Caco-2 (cell line): ENCODE measurements at regions not wholly inside any gene's neighbourhood (a gene's known extent, or its start where the extent isn't known, plus 50 kb on each side); places are given as distances from the start of the nearest gene placed in this dataset.

Experiments
- BruUV-seq: library from RNA; stranded (reverse); fragments of 400-500 nt; replicated peaks from 2 replicates; lab custom pipeline; 2021; lab: Mats Ljungman, UMichigan
- CTCF ChIA-PET: fragments of 300-600 bp; sonication (Branson Sonifier 250); formaldehyde crosslinking; loops from one replicate; lab custom pipeline; 2022; ENCODE audit warnings: antibody characterized with exemption; lab: Charles Lee
- POLR2A ChIA-PET: fragments of 300-600 bp; sonication (Branson Sonifier 250); formaldehyde crosslinking; loops from one replicate; lab custom pipeline; 2022; ENCODE audit warnings: antibody characterized with exemption; lab: Charles Lee
- DNase-seq, 2 experiments: peaks; one replicate each; pipeline versions ENCODE4 v3.0.0 to v3.0.0-alpha.2; 2020 to 2022
- H3K27me3 ChIP-seq: replicated peaks from 2 replicates; pipeline ENCODE4 v1.6.0; 2011; ENCODE audit warnings: low read length; ENCODE audit not compliant: control insufficient read depth, insufficient read depth
- H3K36me3 ChIP-seq: 2 replicates; pipeline ENCODE4 v1.5.1; 2011; ENCODE audit warnings: low read length; ENCODE audit not compliant: control insufficient read depth, insufficient read depth
- H3K4me1 ChIP-seq: fragments of 250-450 bp; sonication (Bioruptor Pico); 2 replicates; pipeline ENCODE4 v1.5.1; 2020; ENCODE audit warnings: mild to moderate bottlenecking
- H3K4me3 ChIP-seq: 2 replicates; pipeline ENCODE4 v1.5.1; 2011; ENCODE audit warnings: low read depth, mild to moderate bottlenecking, control low read depth, low read length
- H3K9me3 ChIP-seq: fragments of 250-450 bp; sonication (Bioruptor Pico); 2 replicates; pipeline ENCODE4 v1.5.1; 2020; ENCODE audit warnings: mild to moderate bottlenecking, moderate library complexity
- H3K27ac Mint-ChIP-seq: one replicate; pipeline ENCODE4 v1.8.0; 2022; ENCODE audit warnings: mixed read lengths; ENCODE audit not compliant: unreplicated experiment
- H3K27me3 Mint-ChIP-seq: one replicate; pipeline ENCODE4 v1.8.0; 2022; ENCODE audit warnings: mixed read lengths; ENCODE audit not compliant: insufficient read depth, unreplicated experiment
- H3K36me3 Mint-ChIP-seq: one replicate; pipeline ENCODE4 v1.8.0; 2022; ENCODE audit warnings: mild to moderate bottlenecking, mixed read lengths; ENCODE audit not compliant: insufficient read depth, unreplicated experiment
- H3K4me1 Mint-ChIP-seq: one replicate; pipeline ENCODE4 v1.8.0; 2022; ENCODE audit warnings: low read depth, mixed read lengths; ENCODE audit not compliant: unreplicated experiment
- H3K4me3 Mint-ChIP-seq: one replicate; pipeline ENCODE4 v1.8.0; 2022; ENCODE audit warnings: mild to moderate bottlenecking, moderate library complexity, mixed read lengths; ENCODE audit not compliant: unreplicated experiment
- H3K9me3 Mint-ChIP-seq: one replicate; pipeline ENCODE4 v1.8.0; 2022; ENCODE audit warnings: mixed read lengths; ENCODE audit not compliant: unreplicated experiment
- intact Hi-C: fragments of 100-400 bp; cut with micrococcal nuclease; formaldehyde crosslinking; loops from one replicate; pipeline ENCODE4 v1.10.0; 2022; ENCODE audit not compliant: unreplicated experiment
- TF ChIP-seq, protein P1 (sequence below), 2 experiments: fragments of 200-600 bp in 1 of 2; IDR thresholded peaks; 1 replicate in 1 of 2; 2 replicates in 1 of 2; pipeline versions ENCODE4 v1.5.1 to v1.8.0; 2011 to 2022; ENCODE audit warnings: antibody characterized with exemption in 1 of 2, control low read depth in 1 of 2, inconsistent platforms in 1 of 2, low read depth in 1 of 2, low read length in 1 of 2, mild to moderate bottlenecking in 1 of 2, moderate library complexity in 1 of 2; ENCODE audit not compliant: insufficient read depth in 1 of 2, severe bottlenecking in 1 of 2, unreplicated experiment in 1 of 2

DNA sequence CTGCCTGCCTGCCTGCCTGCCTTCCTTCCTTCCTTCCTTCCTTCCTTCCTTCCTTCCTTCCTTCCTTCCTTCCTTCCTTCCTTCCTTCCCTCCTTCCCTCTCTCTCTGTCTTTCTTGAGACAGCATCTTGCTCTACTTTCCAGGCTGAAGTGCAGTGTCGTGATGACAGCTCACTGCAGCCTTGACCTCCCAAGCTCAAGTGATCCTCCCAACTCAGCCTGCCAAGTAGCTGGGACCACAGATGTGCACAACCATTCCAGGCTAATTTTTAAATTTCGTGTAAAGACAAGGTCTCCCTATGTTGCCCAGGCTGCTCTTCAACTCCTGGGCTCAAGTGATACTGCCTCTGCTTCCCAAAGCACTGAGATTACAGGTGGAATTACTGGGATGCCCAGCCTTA is 328.2 kb upstream of the SORL1-AS1 start:
- Histone ChIP-seq H3K27me3 (no peaks in the 10 kb centered on the region; the same call in 1 of the 2 replicates), H3K9me3 (no peaks in the 10 kb centered on the region; the same call in 1 of the 2 replicates), H3K36me3 (no peaks in the 10 kb centered on the region), H3K4me3 (no peak overlapping the region), H3K4me1 (no peaks in the 10 kb centered on the region)
- no peaks in the 10 kb centered on the region for H3K36me3 Mint-ChIP-seq
- TF ChIP-seq, protein P1, sequence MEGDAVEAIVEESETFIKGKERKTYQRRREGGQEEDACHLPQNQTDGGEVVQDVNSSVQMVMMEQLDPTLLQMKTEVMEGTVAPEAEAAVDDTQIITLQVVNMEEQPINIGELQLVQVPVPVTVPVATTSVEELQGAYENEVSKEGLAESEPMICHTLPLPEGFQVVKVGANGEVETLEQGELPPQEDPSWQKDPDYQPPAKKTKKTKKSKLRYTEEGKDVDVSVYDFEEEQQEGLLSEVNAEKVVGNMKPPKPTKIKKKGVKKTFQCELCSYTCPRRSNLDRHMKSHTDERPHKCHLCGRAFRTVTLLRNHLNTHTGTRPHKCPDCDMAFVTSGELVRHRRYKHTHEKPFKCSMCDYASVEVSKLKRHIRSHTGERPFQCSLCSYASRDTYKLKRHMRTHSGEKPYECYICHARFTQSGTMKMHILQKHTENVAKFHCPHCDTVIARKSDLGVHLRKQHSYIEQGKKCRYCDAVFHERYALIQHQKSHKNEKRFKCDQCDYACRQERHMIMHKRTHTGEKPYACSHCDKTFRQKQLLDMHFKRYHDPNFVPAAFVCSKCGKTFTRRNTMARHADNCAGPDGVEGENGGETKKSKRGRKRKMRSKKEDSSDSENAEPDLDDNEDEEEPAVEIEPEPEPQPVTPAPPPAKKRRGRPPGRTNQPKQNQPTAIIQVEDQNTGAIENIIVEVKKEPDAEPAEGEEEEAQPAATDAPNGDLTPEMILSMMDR (IDR thresholded peaks at IDR 0.05; ENCODE audit: insufficient read depth in 1 of 2, low read depth in 1 of 2, low read length in 1 of 2, severe bottlenecking in 1 of 2, unreplicated experiment in 1 of 2), result no peak
- no peak for DNase-seq
- no peaks in the 10 kb centered on the region for H3K4me1 Mint-ChIP-seq
- no peak overlapping the region for H3K4me3 Mint-ChIP-seq
- intact Hi-C loops, result no loop called here
- ChIA-PET CTCF (no interaction called here), POLR2A (no interaction called here)
- no peak overlapping the region for H3K27ac Mint-ChIP-seq
- no TSS peak for BruUV-seq
- peaks cover 2% of the 10 kb centered on the region for H3K9me3 Mint-ChIP-seq
- H3K27me3 Mint-ChIP-seq, result peaks cover 13% of the 10 kb centered on the region

DNA sequence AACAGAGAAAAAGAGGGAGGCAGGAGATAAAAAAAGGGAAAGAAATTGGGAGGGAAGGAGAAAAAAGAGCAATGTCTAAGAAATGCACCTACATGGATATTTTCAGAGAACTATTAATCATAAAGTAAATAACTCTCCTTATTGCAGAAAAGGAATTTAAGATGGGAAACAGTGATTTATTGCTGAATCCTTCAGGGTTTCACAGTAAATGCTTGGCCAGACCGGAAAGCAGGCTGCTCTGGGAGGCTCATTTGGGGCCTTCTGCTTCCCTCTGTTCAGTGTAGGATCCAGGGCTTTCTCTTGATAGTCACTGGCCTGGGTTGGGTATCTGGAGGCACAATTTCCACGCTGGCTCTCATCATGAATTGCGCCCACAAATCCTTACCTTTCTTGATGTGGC is 324.3 kb upstream of the SORL1-AS1 start:
- no TSS peak for BruUV-seq
- Histone ChIP-seq H3K4me3 (no peak overlapping the region), H3K36me3 (no peaks in the 10 kb centered on the region), H3K4me1 (no peaks in the 10 kb centered on the region), H3K27me3 (no peaks in the 10 kb centered on the region; the same call in 1 of the 2 replicates), H3K9me3 (no peaks in the 10 kb centered on the region)
- TF ChIP-seq, protein P1 (IDR thresholded peaks at IDR 0.05; ENCODE audit: insufficient read depth in 1 of 2, low read depth in 1 of 2, low read length in 1 of 2, severe bottlenecking in 1 of 2, unreplicated experiment in 1 of 2), result no peak
- no peaks in the 10 kb centered on the region for H3K9me3 Mint-ChIP-seq
- H3K4me3 Mint-ChIP-seq, result no peak overlapping the region
- H3K27me3 Mint-ChIP-seq, result peaks cover 5% of the 10 kb centered on the region
- H3K4me1 Mint-ChIP-seq, result no peaks in the 10 kb centered on the region
- DNase-seq, result no peak
- ChIA-PET CTCF (no interaction called here), POLR2A (no interaction called here)
- H3K36me3 Mint-ChIP-seq, result no peaks in the 10 kb centered on the region
- H3K27ac Mint-ChIP-seq, result no peak overlapping the region
- intact Hi-C loops, result no loop called here

DNA sequence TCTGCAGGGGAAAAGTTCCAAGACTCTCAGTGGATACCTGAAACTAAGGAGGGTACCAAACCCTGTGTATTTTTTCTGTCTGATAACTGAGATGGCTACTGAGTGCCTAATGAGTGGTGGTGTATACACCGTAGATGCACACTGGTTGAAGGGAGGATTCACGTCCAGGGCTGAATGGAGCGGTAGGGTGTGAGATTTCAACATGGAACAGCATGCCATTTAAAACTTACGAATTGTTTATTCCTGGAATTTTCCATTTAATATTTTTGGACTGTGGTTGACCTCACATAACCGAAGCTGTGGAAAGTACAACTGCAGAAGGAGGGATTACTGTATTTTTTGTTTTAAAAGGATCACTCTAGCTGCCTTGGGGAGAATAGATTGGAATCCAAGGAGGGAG is 322.5 kb upstream of the SORL1-AS1 start:
- H3K9me3 Mint-ChIP-seq, result no peaks in the 10 kb centered on the region
- Histone ChIP-seq H3K4me1 (no peaks in the 10 kb centered on the region), H3K27me3 (peaks cover 2% of the 10 kb centered on the region; the same call in 1 of the 2 replicates), H3K4me3 (no peak overlapping the region), H3K36me3 (no peaks in the 10 kb centered on the region), H3K9me3 (no peaks in the 10 kb centered on the region)
- no peak overlapping the region for H3K27ac Mint-ChIP-seq
- ChIA-PET POLR2A (no interaction called here), CTCF (no interaction called here)
- H3K36me3 Mint-ChIP-seq, result no peaks in the 10 kb centered on the region
- DNase-seq, result no peak
- no TSS peak for BruUV-seq
- H3K4me1 Mint-ChIP-seq, result no peaks in the 10 kb centered on the region
- peaks cover 8% of the 10 kb centered on the region for H3K27me3 Mint-ChIP-seq
- intact Hi-C loops, result no loop called here
- TF ChIP-seq, protein P1 (IDR thresholded peaks at IDR 0.05; ENCODE audit: insufficient read depth in 1 of 2, low read depth in 1 of 2, low read length in 1 of 2, severe bottlenecking in 1 of 2, unreplicated experiment in 1 of 2), result no peak
- H3K4me3 Mint-ChIP-seq, result no peak overlapping the region
